Neuronal stem cell (in vitro differentiated cells): ENCODE measurements at regions not wholly inside any gene's neighbourhood (a gene's known extent, or its start where the extent isn't known, plus 50 kb on each side); places are given as distances from the start of the nearest gene placed in this dataset.

Source experiments
- DNase-seq: peaks from one replicate; pipeline ENCODE4 v3.0.0-alpha.2; 2013; ENCODE audit warnings: low spot score
- H2AFZ ChIP-seq: one replicate; pipeline ENCODE4 v1.6.1; 2013; ENCODE audit warnings: mild to moderate bottlenecking, low read length, inconsistent platforms
- H2AK5ac ChIP-seq: 2 replicates; pipeline ENCODE4 v1.6.1; 2013; ENCODE audit warnings: low read depth, mild to moderate bottlenecking, inconsistent platforms, low read length, moderate library complexity, mixed read lengths
- H2BK120ac ChIP-seq: 2 replicates; pipeline ENCODE4 v1.6.1; 2013; ENCODE audit warnings: low read depth, mild to moderate bottlenecking, inconsistent platforms, low read length, moderate library complexity, mixed read lengths
- H2BK12ac ChIP-seq: one replicate; pipeline ENCODE4 v1.6.1; 2013; ENCODE audit warnings: low read length, inconsistent platforms
- H2BK15ac ChIP-seq: 2 replicates; pipeline ENCODE4 v1.6.1; 2013; ENCODE audit warnings: mild to moderate bottlenecking, low read length, inconsistent platforms, mixed read lengths
- H2BK5ac ChIP-seq: one replicate; pipeline ENCODE4 v1.6.1; 2013; ENCODE audit warnings: inconsistent platforms, mild to moderate bottlenecking, low read length, moderate library complexity
- H3K14ac ChIP-seq: one replicate; pipeline ENCODE4 v1.6.1; 2013; ENCODE audit warnings: low read length, inconsistent platforms
- H3K18ac ChIP-seq: 2 replicates; pipeline ENCODE4 v1.6.1; 2013; ENCODE audit warnings: low read length, inconsistent platforms
- H3K23ac ChIP-seq: 2 replicates; pipeline ENCODE4 v1.6.1; 2013; ENCODE audit warnings: low read depth, mild to moderate bottlenecking, mixed read lengths, low read length, inconsistent platforms; ENCODE audit not compliant: poor library complexity
- H3K27ac ChIP-seq: replicated peaks from 3 replicates; pipeline ENCODE4 v1.5.1; 2013; ENCODE audit warnings: low read length, inconsistent platforms
- H3K27me3 ChIP-seq, 3 experiments: 2 replicates each; pipeline ENCODE4 v1.6.1; 2013; ENCODE audit warnings: low read length in 3 of 3, mild to moderate bottlenecking in 2 of 3, inconsistent platforms in 1 of 3, low read depth in 1 of 3, mixed read lengths in 1 of 3, moderate library complexity in 1 of 3; ENCODE audit not compliant: control insufficient read depth in 3 of 3, insufficient read depth in 3 of 3
- H3K36me3 ChIP-seq, 2 donors: replicated peaks in 1 of 2; 2 replicates each; pipeline ENCODE4 v1.6.1; 2013; ENCODE audit warnings: low read length in 2 of 2; ENCODE audit not compliant: control insufficient read depth in 2 of 2, insufficient read depth in 2 of 2
- H3K4ac ChIP-seq: 2 replicates; pipeline ENCODE4 v1.6.1; 2013; ENCODE audit warnings: inconsistent platforms, mild to moderate bottlenecking, low read length, moderate library complexity
- H3K4me1 ChIP-seq, 2 donors: 1 replicate in 1 of 2; 2 replicates in 1 of 2; pipeline ENCODE4 v1.6.1; 2013; ENCODE audit warnings: low read length in 2 of 2, low read depth in 1 of 2; ENCODE audit not compliant: control insufficient read depth in 2 of 2, insufficient read depth in 1 of 2
- H3K4me2 ChIP-seq: one replicate; pipeline ENCODE4 v1.6.1; 2013; ENCODE audit warnings: mild to moderate bottlenecking, low read length, inconsistent platforms; ENCODE audit not compliant: insufficient read depth, poor library complexity, severe bottlenecking
- H3K4me3 ChIP-seq, 2 donors: 2 replicates each; pipeline ENCODE4 v1.5.1; 2013; ENCODE audit warnings: low read length in 2 of 2, mild to moderate bottlenecking in 2 of 2, inconsistent platforms in 1 of 2, moderate library complexity in 1 of 2
- H3K79me1 ChIP-seq: one replicate; pipeline ENCODE4 v1.6.1; 2013; ENCODE audit warnings: low read depth, mild to moderate bottlenecking, inconsistent platforms, low read length, moderate library complexity
- H3K9ac ChIP-seq: one replicate; pipeline ENCODE4 v1.6.1; 2013; ENCODE audit warnings: mild to moderate bottlenecking, low read depth, low read length, inconsistent platforms; ENCODE audit not compliant: poor library complexity
- H3K9me3 ChIP-seq, 2 donors: replicated peaks in 1 of 2; 2 replicates each; pipeline versions ENCODE3 to v1.6.1; 2013; ENCODE audit warnings: low read length in 2 of 2, mild to moderate bottlenecking in 2 of 2, inconsistent platforms in 1 of 2, low read depth in 1 of 2, mixed read lengths in 1 of 2, moderate library complexity in 1 of 2; ENCODE audit not compliant: control insufficient read depth in 2 of 2, insufficient read depth in 1 of 2
- H4K8ac ChIP-seq: one replicate; pipeline ENCODE4 v1.6.1; 2013; ENCODE audit warnings: low read depth, mild to moderate bottlenecking, inconsistent platforms, low read length, moderate library complexity
- H4K91ac ChIP-seq: one replicate; pipeline ENCODE4 v1.6.1; 2013; ENCODE audit warnings: low read length, low read depth, mild to moderate bottlenecking, inconsistent platforms; ENCODE audit not compliant: poor library complexity
- WGBS, 2 donors: extraction: QIAGEN DNeasy Blood & Tissue Kit; methylation state at CpG; one replicate each; pipeline ENCODE4 v1.1.7; 2013; ENCODE audit warnings: missing lambda C conversion rate in 2 of 2, mixed read lengths in 1 of 2; ENCODE audit not compliant: insufficient read length in 2 of 2, insufficient replicate concordance in 1 of 2; ENCODE audit errors: extremely low coverage in 2 of 2; 5-methylcytosine and 5-hydroxymethylcytosine counted together

- no peak overlapping the region for H2AFZ ChIP-seq
Measured at GRCh38 chr4:173859091-173859713, 329.2 kb upstream of the HAND2 start.

GRCh38 chr4:173858471-173858870 lies 328.4 kb upstream of the HAND2 start:
- Histone ChIP-seq H3K4me2 (no peak overlapping the region), H2BK12ac (no peak overlapping the region), H3K14ac (no peak overlapping the region), H3K4ac (no peak overlapping the region), H3K18ac (no peak overlapping the region), H3K79me1 (no peaks in the 10 kb centered on the region), H2AFZ (no peak overlapping the region), H2BK5ac (no peak overlapping the region), H2BK120ac (no peak overlapping the region), H3K9ac (no peak overlapping the region), H3K27ac (no peak overlapping the region), H4K91ac (no peak overlapping the region), H3K36me3 (no peaks in the 10 kb centered on the region), H2BK15ac (no peak overlapping the region), H4K8ac (no peak overlapping the region), H3K27me3 (no peaks in the 10 kb centered on the region), H2AK5ac (no peak overlapping the region), H3K4me1 (no peaks in the 10 kb centered on the region), H3K4me3 (no peak overlapping the region), H3K9me3 (peaks cover 0 to 2% of the 10 kb centered on the region in 2 donors), H3K23ac (no peak overlapping the region)
- DNase-seq, result no peak
- WGBS, 2 donors, result no CpG with 5 or more reads among the region's 2 CpGs

More at GRCh38 chr4:173859091-173859713, 329.2 kb upstream of the HAND2 start:
- Histone ChIP-seq H3K4me2 (no peak overlapping the region), H2BK5ac (no peak overlapping the region), H3K4me3 (no peak overlapping the region), H3K9me3 (peaks cover 0 to 2% of the 10 kb centered on the region in 2 donors), H2BK12ac (no peak overlapping the region), H3K4me1 (no peaks in the 10 kb centered on the region), H2BK120ac (no peak overlapping the region), H3K36me3 (no peaks in the 10 kb centered on the region), H3K23ac (no peak overlapping the region), H4K91ac (no peak overlapping the region), H3K9ac (no peak overlapping the region), H3K27ac (no peak overlapping the region), H4K8ac (no peak overlapping the region), H2AK5ac (no peak overlapping the region), H3K79me1 (no peaks in the 10 kb centered on the region), H3K4ac (no peak overlapping the region), H3K27me3 (no peaks in the 10 kb centered on the region), H3K14ac (no peak overlapping the region), H3K18ac (no peak overlapping the region), H2BK15ac (no peak overlapping the region)
- DNase-seq, result no peak
- WGBS, 2 donors, result no CpG with 5 or more reads among the region's 6 CpGs

GRCh38 chr4:173857828-173858227 lies 327.8 kb upstream of the HAND2 start:
- Histone ChIP-seq H3K4me3 (no peak overlapping the region), H4K91ac (no peak overlapping the region), H2AK5ac (no peak overlapping the region), H3K27me3 (no peaks in the 10 kb centered on the region), H2BK5ac (no peak overlapping the region), H2BK15ac (no peak overlapping the region), H3K18ac (no peak overlapping the region), H3K23ac (no peak overlapping the region), H2BK12ac (no peak overlapping the region), H3K9me3 (peaks cover 0 to 2% of the 10 kb centered on the region in 2 donors), H3K79me1 (no peaks in the 10 kb centered on the region), H3K4me2 (no peak overlapping the region), H2AFZ (no peak overlapping the region), H3K4me1 (no peaks in the 10 kb centered on the region), H3K36me3 (no peaks in the 10 kb centered on the region), H3K4ac (no peak overlapping the region), H4K8ac (no peak overlapping the region), H3K9ac (no peak overlapping the region), H3K14ac (no peak overlapping the region), H3K27ac (no peak overlapping the region), H2BK120ac (no peak overlapping the region)
- WGBS, 2 donors, result no CpG with 5 or more reads among the region's 1 CpG
- no peak for DNase-seq

GRCh38 chr4:173855015-173855414 lies 325.0 kb upstream of the HAND2 start:
- Histone ChIP-seq H4K8ac (no peak overlapping the region), H3K9ac (no peak overlapping the region)
- no CpG with 5 or more reads among the region's 2 CpGs for WGBS, 2 donors

More at GRCh38 chr4:173855015-173855414, 325.0 kb upstream of the HAND2 start:
- Histone ChIP-seq H3K9me3 (peaks cover 0 to 2% of the 10 kb centered on the region in 2 donors), H3K4ac (no peak overlapping the region), H2AK5ac (no peak overlapping the region), H3K4me2 (no peak overlapping the region), H2BK120ac (no peak overlapping the region), H3K23ac (no peak overlapping the region), H3K36me3 (no peaks in the 10 kb centered on the region), H3K14ac (no peak overlapping the region), H3K27ac (no peak overlapping the region), H3K18ac (no peak overlapping the region), H4K91ac (no peak overlapping the region), H2AFZ (no peak overlapping the region), H3K27me3 (no peaks in the 10 kb centered on the region), H3K79me1 (no peaks in the 10 kb centered on the region), H3K4me3 (no peak overlapping the region), H2BK5ac (no peak overlapping the region), H3K4me1 (no peaks in the 10 kb centered on the region), H2BK15ac (no peak overlapping the region), H2BK12ac (no peak overlapping the region)
- no peak for DNase-seq
